ENCODE measurements at regions not wholly inside any gene's neighbourhood (a gene's known extent, or its start where the extent isn't known, plus 50 kb on each side); places are given as distances from the start of the nearest gene placed in this dataset.

DNA sequence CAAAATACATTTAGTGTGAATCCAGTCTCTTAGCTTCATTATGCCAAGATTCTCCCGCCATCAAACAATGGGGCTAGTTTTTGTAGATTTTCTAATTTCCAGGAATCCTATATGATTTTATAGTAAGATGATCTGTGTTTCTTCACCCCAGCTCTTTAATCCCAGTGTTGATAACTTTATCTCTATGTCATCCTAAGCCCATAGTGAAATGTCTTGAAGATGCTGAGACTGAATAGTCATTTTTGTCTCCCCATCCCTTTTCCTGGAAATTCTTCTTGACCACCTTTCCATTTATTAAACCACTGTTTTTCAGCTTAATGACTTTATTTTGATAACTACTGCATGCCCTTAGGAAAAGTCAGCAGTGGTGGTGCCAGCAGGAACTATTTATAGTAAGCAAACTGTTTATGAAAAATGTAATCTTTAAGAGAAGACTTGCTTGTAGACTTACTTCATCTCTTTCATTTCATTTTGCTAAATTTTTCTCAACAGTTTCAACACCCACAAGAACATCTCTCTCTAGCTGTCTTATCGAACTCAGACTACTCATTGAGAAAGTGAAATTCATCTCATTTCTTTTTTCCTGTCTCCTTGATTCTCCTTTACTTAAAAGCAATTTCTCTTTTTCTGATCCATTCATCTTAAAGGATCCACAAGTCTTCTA is 116.6 kb downstream of the NTMT2 start:
- TF ChIP-seq, protein P1, sequence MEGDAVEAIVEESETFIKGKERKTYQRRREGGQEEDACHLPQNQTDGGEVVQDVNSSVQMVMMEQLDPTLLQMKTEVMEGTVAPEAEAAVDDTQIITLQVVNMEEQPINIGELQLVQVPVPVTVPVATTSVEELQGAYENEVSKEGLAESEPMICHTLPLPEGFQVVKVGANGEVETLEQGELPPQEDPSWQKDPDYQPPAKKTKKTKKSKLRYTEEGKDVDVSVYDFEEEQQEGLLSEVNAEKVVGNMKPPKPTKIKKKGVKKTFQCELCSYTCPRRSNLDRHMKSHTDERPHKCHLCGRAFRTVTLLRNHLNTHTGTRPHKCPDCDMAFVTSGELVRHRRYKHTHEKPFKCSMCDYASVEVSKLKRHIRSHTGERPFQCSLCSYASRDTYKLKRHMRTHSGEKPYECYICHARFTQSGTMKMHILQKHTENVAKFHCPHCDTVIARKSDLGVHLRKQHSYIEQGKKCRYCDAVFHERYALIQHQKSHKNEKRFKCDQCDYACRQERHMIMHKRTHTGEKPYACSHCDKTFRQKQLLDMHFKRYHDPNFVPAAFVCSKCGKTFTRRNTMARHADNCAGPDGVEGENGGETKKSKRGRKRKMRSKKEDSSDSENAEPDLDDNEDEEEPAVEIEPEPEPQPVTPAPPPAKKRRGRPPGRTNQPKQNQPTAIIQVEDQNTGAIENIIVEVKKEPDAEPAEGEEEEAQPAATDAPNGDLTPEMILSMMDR (IDR thresholded peaks at IDR 0.05), result no peak
- TF ChIP-seq POLR2A (IDR thresholded peaks at IDR 0.05), result no peak
